Liver (tissue), 7 donors: ENCODE measurements at regions not wholly inside any gene's neighbourhood (a gene's known extent, or its start where the extent isn't known, plus 50 kb on each side); places are given as distances from the start of the nearest gene placed in this dataset.

Experiments used
- DNase-seq: peaks from one replicate; pipeline ENCODE4 v3.0.0-alpha.2; 2017; ENCODE audit warnings: low spot score
- H3K27ac ChIP-seq, 2 donors: one replicate each; pipeline ENCODE4 v1.7.0; 2013; ENCODE audit warnings: inconsistent platforms in 2 of 2, low read length in 2 of 2, control low read depth in 1 of 2, low read depth in 1 of 2, mild to moderate bottlenecking in 1 of 2
- H3K27me3 ChIP-seq, 4 donors: one replicate each; pipeline versions ENCODE4 v1.6.1 to v1.7.0; 2013; ENCODE audit warnings: low read length in 3 of 4, inconsistent platforms in 1 of 4, mild to moderate bottlenecking in 1 of 4, moderate library complexity in 1 of 4; ENCODE audit not compliant: control insufficient read depth in 4 of 4, insufficient read depth in 4 of 4
- H3K36me3 ChIP-seq, 4 donors: one replicate each; pipeline versions ENCODE4 v1.6.1 to v1.7.0; 2013; ENCODE audit warnings: low read length in 3 of 4, mild to moderate bottlenecking in 3 of 4, low read depth in 1 of 4, moderate library complexity in 1 of 4; ENCODE audit not compliant: control insufficient read depth in 4 of 4, insufficient read depth in 3 of 4
- H3K4me1 ChIP-seq, 4 donors: one replicate each; pipeline versions ENCODE4 v1.6.1 to v1.7.0; 2013; ENCODE audit warnings: low read length in 3 of 4, mild to moderate bottlenecking in 3 of 4, moderate library complexity in 1 of 4; ENCODE audit not compliant: control insufficient read depth in 4 of 4, insufficient read depth in 4 of 4
- H3K4me3 ChIP-seq, 3 donors: one replicate each; pipeline versions ENCODE4 v1.6.1 to v1.7.0; 2013; ENCODE audit warnings: low read length in 3 of 3, control low read depth in 1 of 3, low read depth in 1 of 3, mild to moderate bottlenecking in 1 of 3
- H3K9ac ChIP-seq, 2 donors: one replicate each; pipeline ENCODE4 v1.7.0; 2013; ENCODE audit warnings: low read length in 2 of 2, mild to moderate bottlenecking in 2 of 2, moderate library complexity in 2 of 2, control low read depth in 1 of 2, low read depth in 1 of 2
- H3K9me3 ChIP-seq, 4 donors: one replicate each; pipeline versions ENCODE4 v1.6.1 to v1.7.0; 2013; ENCODE audit warnings: low read length in 3 of 4; ENCODE audit not compliant: control insufficient read depth in 4 of 4
- ATF3 ChIP-seq: IDR thresholded peaks from 2 replicates; pipeline ENCODE4 v1.6.1; 2016; ENCODE audit warnings: antibody characterized with exemption
- EGR1 ChIP-seq, 2 donors: IDR thresholded peaks; 2 replicates each; pipeline ENCODE4 v1.6.1; 2016 to 2018; ENCODE audit warnings: antibody characterized with exemption in 2 of 2, low read depth in 2 of 2
- FOXA1 ChIP-seq: IDR thresholded peaks from 2 replicates; pipeline ENCODE4 v1.6.1; 2016; ENCODE audit warnings: antibody characterized with exemption
- FOXA2 ChIP-seq: IDR thresholded peaks from 2 replicates; pipeline ENCODE4 v1.6.1; 2016; ENCODE audit warnings: antibody characterized with exemption
- GABPA ChIP-seq, 2 donors: IDR thresholded peaks in 1 of 2; conservative IDR thresholded peaks in 1 of 2; 2 replicates each; pipeline ENCODE4 v1.6.1; 2016; ENCODE audit warnings: antibody characterized with exemption in 2 of 2, mild to moderate bottlenecking in 1 of 2, moderate library complexity in 1 of 2
- HNF4A ChIP-seq, 2 donors: conservative IDR thresholded peaks; 2 replicates each; pipeline ENCODE4 v1.6.1; 2016; ENCODE audit warnings: antibody characterized with exemption in 2 of 2, mild to moderate bottlenecking in 2 of 2
- HNF4G ChIP-seq: IDR thresholded peaks from 2 replicates; pipeline ENCODE4 v1.6.1; 2016; ENCODE audit warnings: antibody characterized with exemption
- JUND ChIP-seq, 2 donors: IDR thresholded peaks; 2 replicates each; pipeline ENCODE4 v1.6.1; 2016; ENCODE audit warnings: antibody characterized with exemption in 2 of 2
- MAX ChIP-seq: IDR thresholded peaks from 2 replicates; pipeline ENCODE4 v1.6.1; 2016; ENCODE audit warnings: antibody characterized with exemption
- NR2F2 ChIP-seq: IDR thresholded peaks from 2 replicates; pipeline ENCODE4 v1.6.1; 2016; ENCODE audit warnings: antibody characterized with exemption
- RAD21 ChIP-seq, 2 donors: IDR thresholded peaks; 2 replicates each; pipeline ENCODE4 v1.6.1; 2016; ENCODE audit warnings: antibody characterized with exemption in 2 of 2, mild to moderate bottlenecking in 2 of 2
- REST ChIP-seq: IDR thresholded peaks from 2 replicates; pipeline ENCODE4 v1.6.1; 2016; ENCODE audit warnings: antibody characterized with exemption, mild to moderate bottlenecking
- RXRA ChIP-seq, 2 donors: IDR thresholded peaks; 2 replicates each; pipeline ENCODE4 v1.6.1; 2017 to 2018; ENCODE audit warnings: antibody characterized with exemption in 2 of 2, mild to moderate bottlenecking in 1 of 2
- SP1 ChIP-seq: IDR thresholded peaks from 2 replicates; pipeline ENCODE4 v1.6.1; 2018; ENCODE audit warnings: antibody characterized with exemption, mild to moderate bottlenecking
- TAF1 ChIP-seq: conservative IDR thresholded peaks from 2 replicates; pipeline ENCODE4 v1.6.1; 2016; ENCODE audit warnings: antibody characterized with exemption, mild to moderate bottlenecking
- YY1 ChIP-seq: IDR thresholded peaks from 2 replicates; pipeline ENCODE4 v1.6.1; 2016; ENCODE audit warnings: antibody characterized with exemption, mild to moderate bottlenecking
- WGBS: extraction: QIAGEN DNeasy Blood & Tissue Kit; methylation state at CpG from one replicate; pipeline ENCODE4 v1.1.7; 2013; 5-methylcytosine and 5-hydroxymethylcytosine counted together
- donor health status: healthy.
- donor health status: healthy.
- donor health status: healthy.
- donor health status: healthy.

- TF ChIP-seq REST: no peak
- no peak for TF ChIP-seq SP1
- TF ChIP-seq RXRA (IDR thresholded peaks at IDR 0.05): peak in 1 of 2 donors; percentile 36
- TF ChIP-seq HNF4G: no peak
- TF ChIP-seq EGR1 (IDR thresholded peaks at IDR 0.05; ENCODE audit: low read depth in 2 of 2): no peak
- no peak for TF ChIP-seq FOXA2
- no peak for TF ChIP-seq NR2F2
Observed at GRCh38 chr14:101412739-101413138, 148.6 kb upstream of the DIO3 start (continued).

- no peaks in the 10 kb centered on the region for H3K27me3 ChIP-seq
- no peaks in the 10 kb centered on the region for H3K36me3 ChIP-seq
- no peak overlapping the region for H3K27ac ChIP-seq
- no peak for DNase-seq
- H3K9ac ChIP-seq: no peak overlapping the region
- no peaks in the 10 kb centered on the region for H3K9me3 ChIP-seq
- 33% methylated on average over 1 of the region's 1 CpG for WGBS
- H3K4me1 ChIP-seq: no peaks in the 10 kb centered on the region
- no peak for TF ChIP-seq FOXA1
- no peak for TF ChIP-seq JUND (IDR thresholded peaks at IDR 0.05)
- TF ChIP-seq HNF4G: no peak
- no peak for TF ChIP-seq GABPA (IDR thresholded peaks at IDR 0.05 in 1 of 2, conservative IDR thresholded peaks at IDR 0.05 in 1 of 2)
- no peak for TF ChIP-seq ATF3
- no peak for TF ChIP-seq HNF4A (conservative IDR thresholded peaks at IDR 0.05)
- H3K4me3 ChIP-seq: no peak overlapping the region
Observed at GRCh38 chr14:101417434-101417833, 143.9 kb upstream of the DIO3 start.

GRCh38 chr14:101418601-101419000 lies 142.7 kb upstream of the DIO3 start:
- Histone ChIP-seq H3K27ac (no peak overlapping the region), H3K27me3 (no peaks in the 10 kb centered on the region), H3K4me3 (no peak overlapping the region), H3K9me3 (no peaks in the 10 kb centered on the region), H3K9ac (no peak overlapping the region), H3K36me3 (no peaks in the 10 kb centered on the region), H3K4me1 (no peaks in the 10 kb centered on the region)
- TF ChIP-seq FOXA2: no peak
- TF ChIP-seq YY1: no peak
- TF ChIP-seq JUND (IDR thresholded peaks at IDR 0.05): no peak
- TF ChIP-seq FOXA1: no peak
- no peak for TF ChIP-seq EGR1 (IDR thresholded peaks at IDR 0.05; ENCODE audit: low read depth in 2 of 2)
- TF ChIP-seq GABPA (IDR thresholded peaks at IDR 0.05 in 1 of 2, conservative IDR thresholded peaks at IDR 0.05 in 1 of 2): no peak
- TF ChIP-seq RAD21 (IDR thresholded peaks at IDR 0.05): no peak
- TF ChIP-seq TAF1: no peak
- no peak for TF ChIP-seq MAX
- no peak for TF ChIP-seq SP1
- no peak for TF ChIP-seq HNF4A (conservative IDR thresholded peaks at IDR 0.05)
- no peak for TF ChIP-seq RXRA (IDR thresholded peaks at IDR 0.05)
- WGBS: 68% methylated on average over 1 of the region's 1 CpG
- DNase-seq: no peak
